Choroid plexus epithelial cell (primary cell): ENCODE measurements at regions not wholly inside any gene's neighbourhood (a gene's known extent, or its start where the extent isn't known, plus 50 kb on each side); places are given as distances from the start of the nearest gene placed in this dataset.

Experiments used
- DNase-seq: peaks from one replicate; pipeline ENCODE4 v3.0.0-alpha.2; 2010; ENCODE audit warnings: low read depth
- H3K4me3 ChIP-seq: 2 replicates; pipeline ENCODE4 v1.5.1; 2011; ENCODE audit warnings: low read depth, mild to moderate bottlenecking, control low read depth, low read length, moderate library complexity
- CTCF ChIP-seq: conservative IDR thresholded peaks from 2 replicates; pipeline ENCODE4 v1.5.1; 2011; ENCODE audit warnings: low read depth, mild to moderate bottlenecking, control low read depth, inconsistent platforms, low read length, moderate library complexity

GRCh38 chr1:209486861-209487593 is 96.5 kb upstream of the CAMK1G start:
- DNase-seq, result peak; percentile 20
- H3K4me3 ChIP-seq, result no peak overlapping the region
- TF ChIP-seq CTCF, result no peak

- DNase-seq, result peak; percentile 57
- peak; percentile 52 for TF ChIP-seq CTCF
- H3K4me3 ChIP-seq, result no peak overlapping the region
Observed at GRCh38 chr1:209490013-209490412, 93.5 kb upstream of the CAMK1G start.

- no peak for TF ChIP-seq CTCF
- no peak overlapping the region for H3K4me3 ChIP-seq
- DNase-seq, result no peak
Observed at GRCh38 chr1:209491031-209491430, 92.5 kb upstream of the CAMK1G start.

- DNase-seq, result no peak
- no peak for TF ChIP-seq CTCF
- H3K4me3 ChIP-seq, result no peak overlapping the region
Observed at GRCh38 chr1:209491496-209491895, 92.0 kb upstream of the CAMK1G start.

GRCh38 chr1:209491897-209492296 is 91.6 kb upstream of the CAMK1G start:
- no peak for TF ChIP-seq CTCF
- no peak overlapping the region for H3K4me3 ChIP-seq
- no peak for DNase-seq

GRCh38 chr1:209493559-209493958 is 90.0 kb upstream of the CAMK1G start:
- TF ChIP-seq CTCF, result no peak

GRCh38 chr1:209497729-209498128 is 85.8 kb upstream of the CAMK1G start:
- no peak for TF ChIP-seq CTCF
- H3K4me3 ChIP-seq, result no peak overlapping the region
- DNase-seq, result no peak

More at GRCh38 chr1:209493559-209493958, 90.0 kb upstream of the CAMK1G start:
- no peak overlapping the region for H3K4me3 ChIP-seq
- DNase-seq, result peak; percentile 12
